K562 (cell line): ENCODE measurements at regions not wholly inside any gene's neighbourhood (a gene's known extent, or its start where the extent isn't known, plus 50 kb on each side); places are given as distances from the start of the nearest gene placed in this dataset.
A peak's percentile ranks its signal among the peaks of the same experiment; 100 is the strongest.

Experiments
- CBFA2T3 ChIP-seq: fragments of 450-650 bp; IDR thresholded peaks from 2 replicates; pipeline ENCODE4 v1.6.1; 2017
- CREM ChIP-seq: IDR thresholded peaks from 2 replicates; pipeline ENCODE4 v1.6.1; 2014; ENCODE audit warnings: antibody characterized with exemption, low read depth
- DEAF1 ChIP-seq: fragments of 450-650 bp; formaldehyde crosslinking; IDR thresholded peaks from 2 replicates; pipeline ENCODE4 v1.4.0; 2020; ENCODE audit warnings: mild to moderate bottlenecking, moderate library complexity
- MAFK ChIP-seq: IDR thresholded peaks from 2 replicates; pipeline ENCODE4 v1.6.1; 2011; ENCODE audit warnings: low read length, improper control_type of control experiment
- POLR2AphosphoS5 ChIP-seq: IDR thresholded peaks from 2 replicates; pipeline ENCODE4 v1.6.1; 2011; ENCODE audit warnings: mild to moderate bottlenecking, low read depth, low read length, moderate library complexity; ENCODE audit not compliant: control insufficient read depth, insufficient read depth
- RBM34 ChIP-seq: fragments of 200-400 bp; formaldehyde crosslinking; IDR thresholded peaks from 2 replicates; pipeline ENCODE4 v1.6.1; 2018; ENCODE audit warnings: low read length, borderline replicate concordance; ENCODE audit not compliant: insufficient read depth
- SMARCA4 ChIP-seq: fragments of 450-650 bp; IDR thresholded peaks from 2 replicates; pipeline ENCODE4 v1.6.1; 2016
- ZBTB17 ChIP-seq: fragments of 450-650 bp; formaldehyde crosslinking; IDR thresholded peaks from 2 replicates; pipeline ENCODE4 v1.4.0; 2020; ENCODE audit warnings: mild to moderate bottlenecking
- ZBTB40 ChIP-seq, 2 experiments: fragments of 450-650 bp in 1 of 2; sonication (generic) in 1 of 2; formaldehyde crosslinking in 1 of 2; IDR thresholded peaks; 2 replicates each; pipeline versions ENCODE4 v1.7.1 to v1.9.0; 2016 to 2022; ENCODE audit warnings: inconsistent platforms in 1 of 2, mild to moderate bottlenecking in 1 of 2, missing genetic modification reagents in 1 of 2
- ZNF165 ChIP-seq: fragments of 250-450 bp; sonication (Bioruptor Pico); IDR thresholded peaks from 2 replicates; pipeline ENCODE4 v1.4.0; 2020; ENCODE audit warnings: borderline replicate concordance
- ZNF586 ChIP-seq: fragments of 450-650 bp; formaldehyde crosslinking; conservative IDR thresholded peaks from 2 replicates; pipeline ENCODE4 v1.4.0; 2020; ENCODE audit warnings: mild to moderate bottlenecking, moderate library complexity
- ZNF79 ChIP-seq: fragments of 250-450 bp; sonication (Bioruptor Pico); IDR thresholded peaks from 2 replicates; pipeline ENCODE4 v1.4.0; 2020; ENCODE audit warnings: low read depth, mild to moderate bottlenecking, moderate library complexity
- TF ChIP-seq, protein P1 (sequence below), 2 experiments: fragments of 250-450 bp in 1 of 2; fragments of 450-650 bp in 1 of 2; sonication (Bioruptor Pico) in 1 of 2; IDR thresholded peaks; 2 replicates each; pipeline versions ENCODE4 v1.6.1 to v1.8.0; 2016 to 2021; ENCODE audit warnings: mild to moderate bottlenecking in 2 of 2, moderate library complexity in 2 of 2, missing compliant biosample characterization in 1 of 2, missing genetic modification characterization in 1 of 2
- TF ChIP-seq, protein P2 (sequence below): IDR thresholded peaks from 2 replicates; pipeline ENCODE4 v1.6.1; 2011; ENCODE audit warnings: borderline replicate concordance, low read depth, mild to moderate bottlenecking, moderate library complexity, low read length; ENCODE audit not compliant: insufficient read depth, poor library complexity, severe bottlenecking

GRCh38 chr4:126740687-126741086, 892.1 kb upstream of the INTU start (continued):
- peak; percentile 70 for TF ChIP-seq SMARCA4
- TF ChIP-seq ZBTB40 (IDR thresholded peaks at IDR 0.05), result peak; percentile 44; the same call in 1 of the 2 replicates
- TF ChIP-seq ZBTB40 (CRISPR knock-in tag; IDR thresholded peaks at IDR 0.05), result no peak
- TF ChIP-seq, protein P1, sequence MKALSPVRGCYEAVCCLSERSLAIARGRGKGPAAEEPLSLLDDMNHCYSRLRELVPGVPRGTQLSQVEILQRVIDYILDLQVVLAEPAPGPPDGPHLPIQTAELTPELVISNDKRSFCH (CRISPR knock-in tag; IDR thresholded peaks at IDR 0.05), result 0 out of 2 replicates have a peak, but pooled peaks have one; percentile 28
- TF ChIP-seq, protein P1 (tag; IDR thresholded peaks at IDR 0.05), result no peak
- 0 out of 2 replicates have a peak, but pooled peaks have one; percentile 26 for TF ChIP-seq POLR2AphosphoS5
- 0 out of 2 replicates have a peak, but pooled peaks have one; percentile 14 for TF ChIP-seq CREM
- TF ChIP-seq MAFK, result peak; percentile 4; the same call in 1 of the 2 replicates
- TF ChIP-seq ZBTB17, result peak; percentile 35; the same call in 1 of the 2 replicates
- peak; percentile 67; the same call in 1 of the 2 replicates for TF ChIP-seq ZNF165 (CRISPR knock-in tag)
- peak; percentile 78 for TF ChIP-seq CBFA2T3
- no peak for TF ChIP-seq ZNF586
- TF ChIP-seq DEAF1, result no peak
- TF ChIP-seq ZNF79, result peak; percentile 68; the same call in 1 of the 2 replicates
- no peak for TF ChIP-seq RBM34
- TF ChIP-seq, protein P2, sequence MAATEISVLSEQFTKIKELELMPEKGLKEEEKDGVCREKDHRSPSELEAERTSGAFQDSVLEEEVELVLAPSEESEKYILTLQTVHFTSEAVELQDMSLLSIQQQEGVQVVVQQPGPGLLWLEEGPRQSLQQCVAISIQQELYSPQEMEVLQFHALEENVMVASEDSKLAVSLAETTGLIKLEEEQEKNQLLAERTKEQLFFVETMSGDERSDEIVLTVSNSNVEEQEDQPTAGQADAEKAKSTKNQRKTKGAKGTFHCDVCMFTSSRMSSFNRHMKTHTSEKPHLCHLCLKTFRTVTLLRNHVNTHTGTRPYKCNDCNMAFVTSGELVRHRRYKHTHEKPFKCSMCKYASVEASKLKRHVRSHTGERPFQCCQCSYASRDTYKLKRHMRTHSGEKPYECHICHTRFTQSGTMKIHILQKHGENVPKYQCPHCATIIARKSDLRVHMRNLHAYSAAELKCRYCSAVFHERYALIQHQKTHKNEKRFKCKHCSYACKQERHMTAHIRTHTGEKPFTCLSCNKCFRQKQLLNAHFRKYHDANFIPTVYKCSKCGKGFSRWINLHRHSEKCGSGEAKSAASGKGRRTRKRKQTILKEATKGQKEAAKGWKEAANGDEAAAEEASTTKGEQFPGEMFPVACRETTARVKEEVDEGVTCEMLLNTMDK, result no peak
